SK-N-SH (cell line): ENCODE measurements at regions not wholly inside any gene's neighbourhood (a gene's known extent, or its start where the extent isn't known, plus 50 kb on each side); places are given as distances from the start of the nearest gene placed in this dataset.
A peak's percentile ranks its signal among the peaks of the same experiment; 100 is the strongest.

Source experiments
- CTCF ChIA-PET: fragments of 300-600, 350-600 bp; formaldehyde crosslinking; extraction: SDS; loops from one replicate; lab custom pipeline; 2021; lab: Yijun Ruan, JAX
- POLR2A ChIA-PET: fragments of 350-600 bp; sonication (Branson Sonifier 250); formaldehyde crosslinking; extraction: SDS; loops from one replicate; lab custom pipeline; 2020; ENCODE audit warnings: antibody characterized with exemption, inconsistent platforms; lab: Yijun Ruan, JAX
- DNase-seq: peaks from one replicate; pipeline ENCODE4 v3.0.0; 2012
- H2AFZ ChIP-seq: fragments of 200-600 bp; sonication (generic); 2 replicates; pipeline ENCODE4 v1.8.1; 2016; ENCODE audit warnings: antibody characterized with exemption, mild to moderate bottlenecking, low read depth
- H3F3A ChIP-seq: fragments of 200-600 bp; sonication (generic); replicated peaks from 2 replicates; pipeline ENCODE3; 2016; ENCODE audit warnings: antibody characterized with exemption, mild to moderate bottlenecking; ENCODE audit not compliant: insufficient read depth
- H3K27ac ChIP-seq, 2 experiments: fragments of 200-500 bp in 1 of 2; fragments of 200-600 bp in 1 of 2; sonication (Bioruptor generic) in 1 of 2; sonication (generic), shearing (Covaris generic) in 1 of 2; 2 replicates each; pipeline versions ENCODE4 v1.5.1 to v1.6.1; 2014 to 2016; ENCODE audit warnings: low read depth in 2 of 2, inconsistent platforms in 1 of 2, low read length in 1 of 2, mild to moderate bottlenecking in 1 of 2, mixed read lengths in 1 of 2
- H3K27me3 ChIP-seq: fragments of 200-600 bp; sonication (generic), shearing (Covaris generic); 2 replicates; pipeline ENCODE4 v1.6.1; 2016; ENCODE audit warnings: mixed run types; ENCODE audit not compliant: insufficient read depth
- H3K36me3 ChIP-seq, 2 experiments: fragments of 200-500 bp in 1 of 2; fragments of 200-600 bp in 1 of 2; sonication (Bioruptor generic) in 1 of 2; sonication (generic) in 1 of 2; replicated peaks in 1 of 2; 2 replicates each; pipeline versions ENCODE3 to v1.5.1; 2014 to 2016; ENCODE audit warnings: low read length in 1 of 2, mild to moderate bottlenecking in 1 of 2; ENCODE audit not compliant: insufficient read depth in 2 of 2, control insufficient read depth in 1 of 2
- H3K4me1 ChIP-seq, 2 experiments: fragments of 200-500 bp in 1 of 2; fragments of 200-600 bp in 1 of 2; sonication (Bioruptor generic) in 1 of 2; sonication (generic), shearing (Covaris generic) in 1 of 2; 2 replicates each; pipeline versions ENCODE4 v1.5.1 to v1.6.1; 2014 to 2016; ENCODE audit warnings: low read depth in 1 of 2, low read length in 1 of 2, mixed run types in 1 of 2; ENCODE audit not compliant: insufficient read depth in 2 of 2, control insufficient read depth in 1 of 2
- H3K4me2 ChIP-seq: fragments of 200-600 bp; sonication (generic), shearing (Covaris generic); 2 replicates; pipeline ENCODE4 v1.6.1; 2017; ENCODE audit warnings: mixed run types
- H3K4me3 ChIP-seq, 2 experiments: fragments of 200-500 bp in 1 of 2; fragments of 200-600 bp in 1 of 2; sonication (Bioruptor generic) in 1 of 2; sonication (generic), shearing (Covaris generic) in 1 of 2; 2 replicates each; pipeline versions ENCODE4 v1.5.1 to v1.8.1; 2014 to 2016; ENCODE audit warnings: low read depth in 2 of 2, inconsistent platforms in 1 of 2, low read length in 1 of 2, mild to moderate bottlenecking in 1 of 2, mixed read lengths in 1 of 2, moderate library complexity in 1 of 2
- H3K79me2 ChIP-seq: fragments of 200-600 bp; sonication (generic); 2 replicates; pipeline ENCODE4 v1.8.1; 2017; ENCODE audit warnings: mild to moderate bottlenecking; ENCODE audit not compliant: insufficient read depth
- H3K9ac ChIP-seq: fragments of 200-600 bp; sonication (generic); 2 replicates; pipeline ENCODE4 v1.6.1; 2017; ENCODE audit warnings: mixed run types
- H3K9me2 ChIP-seq: fragments of 200-600 bp; sonication (generic); 2 replicates; pipeline ENCODE4 v1.6.1; 2017; ENCODE audit warnings: mixed run types
- H3K9me3 ChIP-seq: fragments of 200-600 bp; sonication (generic); 2 replicates; pipeline ENCODE4 v1.6.1; 2017; ENCODE audit warnings: mixed run types, mild to moderate bottlenecking, moderate library complexity
- H4K20me1 ChIP-seq: fragments of 200-600 bp; sonication (generic); 2 replicates; pipeline ENCODE4 v1.6.1; 2017; ENCODE audit warnings: mild to moderate bottlenecking, mixed run types; ENCODE audit not compliant: insufficient read depth
- CTCF ChIP-seq: fragments of 200-600 bp; sonication (generic); IDR thresholded peaks from 2 replicates; pipeline ENCODE4 v1.6.1; 2017; ENCODE audit warnings: antibody characterized with exemption, mild to moderate bottlenecking, moderate library complexity
- EP300 ChIP-seq, 2 experiments: IDR thresholded peaks; 2 replicates each; pipeline versions ENCODE4 v1.4.0 to v1.6.1; 2012; ENCODE audit warnings: borderline replicate concordance in 1 of 2, low read depth in 1 of 2, low read length in 1 of 2
- FOXM1 ChIP-seq: IDR thresholded peaks from 2 replicates; pipeline ENCODE4 v1.4.0; 2012; ENCODE audit warnings: low read depth, mild to moderate bottlenecking
- GATA2 ChIP-seq: sonication (generic); formaldehyde crosslinking; IDR thresholded peaks from 2 replicates; pipeline ENCODE4 v1.5.0; 2020; ENCODE audit warnings: mild to moderate bottlenecking, missing genetic modification reagents
- JUND ChIP-seq: IDR thresholded peaks from 2 replicates; pipeline ENCODE4 v1.4.0; 2012
- NFIC ChIP-seq: IDR thresholded peaks from 2 replicates; pipeline ENCODE4 v1.4.0; 2012; ENCODE audit warnings: borderline replicate concordance
- RFX5 ChIP-seq: IDR thresholded peaks from 2 replicates; pipeline ENCODE4 v1.6.1; 2012; ENCODE audit warnings: mild to moderate bottlenecking, improper control_type of control experiment, low read length
- RXRA ChIP-seq: IDR thresholded peaks from 2 replicates; pipeline ENCODE4 v1.4.0; 2012; ENCODE audit warnings: low read depth, mild to moderate bottlenecking, borderline replicate concordance
- SMC3 ChIP-seq: IDR thresholded peaks from 2 replicates; pipeline ENCODE4 v1.6.1; 2012; ENCODE audit warnings: low read depth, low read length, improper control_type of control experiment
- TCF12 ChIP-seq: IDR thresholded peaks from 2 replicates; pipeline ENCODE4 v1.4.0; 2012
- WGBS: methylation state at CpG from one replicate; pipeline ENCODE4 v1.1.6; 2017; ENCODE audit warnings: low lambda C conversion rate; 5-methylcytosine and 5-hydroxymethylcytosine counted together
- TF ChIP-seq, protein P1 (sequence below): IDR thresholded peaks from 2 replicates; pipeline ENCODE4; 2012
- TF ChIP-seq, protein P2 (sequence below): IDR thresholded peaks from 2 replicates; pipeline ENCODE4 v1.6.1; 2012; ENCODE audit warnings: mild to moderate bottlenecking, low read depth, low read length, moderate library complexity

DNA sequence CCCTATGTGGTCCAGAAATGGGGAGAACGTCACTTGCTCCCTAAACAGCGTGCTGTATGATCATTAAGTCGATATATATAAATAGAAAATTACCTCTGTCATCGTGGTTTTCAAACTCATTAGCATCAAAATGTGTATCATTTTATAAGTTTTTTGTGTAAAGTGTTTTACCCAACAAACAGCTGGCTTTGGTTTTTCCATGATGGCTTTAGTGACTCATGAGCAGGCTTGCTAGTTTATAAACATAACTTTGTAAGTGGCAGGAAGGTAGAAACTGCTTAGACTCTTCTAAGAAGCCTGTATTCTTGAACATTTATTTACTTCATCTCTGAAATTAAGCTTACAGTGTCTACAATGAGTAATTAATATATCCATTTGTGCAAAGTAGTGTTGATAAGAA, 108.4 kb upstream of the DIPK2B start:
- no peaks in the 10 kb centered on the region for H3K79me2 ChIP-seq
- 37% methylated on average over 4 of the region's 4 CpGs for WGBS

GRCh38 chrX:45306794-45307193, 106.1 kb upstream of the DIPK2B start:
- Histone ChIP-seq H3K9ac (no peak overlapping the region), H2AFZ (no peak overlapping the region), H3F3A (peaks cover 4% of the 10 kb centered on the region), H3K4me2 (no peak overlapping the region), H3K27me3 (peaks cover 5% of the 10 kb centered on the region; the same call in 1 of the 2 replicates), H3K4me3 (no peak overlapping the region), H3K27ac (peak overlapping the region; percentile 17 to 74; a peak in 2 of 4 replicates), H3K36me3 (no peaks in the 10 kb centered on the region)
- WGBS, result 25% methylated on average over 1 of the region's 1 CpG
- DNase-seq, result no peak
- POLR2A ChIA-PET, result no interaction called here
- TF ChIP-seq JUND, result no peak
- TF ChIP-seq NFIC, result peak; percentile 17; the same call in 1 of the 2 replicates
- TF ChIP-seq EP300 (IDR thresholded peaks at IDR 0.05; ENCODE audit: borderline replicate concordance in 1 of 2, low read depth in 1 of 2, low read length in 1 of 2), result peak in 1 of 2 experiments; percentile 42; a peak in 1 of 4 replicates
- TF ChIP-seq, protein P1, sequence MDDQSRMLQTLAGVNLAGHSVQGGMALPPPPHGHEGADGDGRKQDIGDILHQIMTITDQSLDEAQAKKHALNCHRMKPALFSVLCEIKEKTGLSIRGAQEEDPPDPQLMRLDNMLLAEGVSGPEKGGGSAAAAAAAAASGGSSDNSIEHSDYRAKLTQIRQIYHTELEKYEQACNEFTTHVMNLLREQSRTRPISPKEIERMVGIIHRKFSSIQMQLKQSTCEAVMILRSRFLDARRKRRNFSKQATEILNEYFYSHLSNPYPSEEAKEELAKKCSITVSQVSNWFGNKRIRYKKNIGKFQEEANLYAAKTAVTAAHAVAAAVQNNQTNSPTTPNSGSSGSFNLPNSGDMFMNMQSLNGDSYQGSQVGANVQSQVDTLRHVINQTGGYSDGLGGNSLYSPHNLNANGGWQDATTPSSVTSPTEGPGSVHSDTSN, result peak; percentile 42; the same call in 1 of the 2 replicates
- TF ChIP-seq TCF12, result peak; percentile 64; the same call in 1 of the 2 replicates
- TF ChIP-seq, all 33 proteins: peak for 4
- no peaks in the 10 kb centered on the region for H3K9me2 ChIP-seq
- H4K20me1 ChIP-seq, result no peaks in the 10 kb centered on the region
- H3K79me2 ChIP-seq, result no peaks in the 10 kb centered on the region
- no peaks in the 10 kb centered on the region; a peak in 1 of 4 replicates for H3K4me1 ChIP-seq
- H3K9me3 ChIP-seq, result no peaks in the 10 kb centered on the region
- CTCF ChIA-PET, result no interaction called here

More for the DNA sequence above, 108.4 kb upstream of the DIPK2B start:
- Histone ChIP-seq H3K27ac (no peak overlapping the region), H3K4me2 (no peak overlapping the region), H3K27me3 (peaks cover 9% of the 10 kb centered on the region; the same call in 1 of the 2 replicates), H3K9ac (no peak overlapping the region), H3K36me3 (no peaks in the 10 kb centered on the region), H3K9me2 (no peaks in the 10 kb centered on the region), H2AFZ (no peak overlapping the region; the same call in 1 of the 2 replicates), H4K20me1 (no peaks in the 10 kb centered on the region), H3K9me3 (no peaks in the 10 kb centered on the region), H3K4me1 (no peaks in the 10 kb centered on the region; a peak in 1 of 4 replicates), H3F3A (peaks cover 4% of the 10 kb centered on the region), H3K4me3 (no peak overlapping the region)
- ChIA-PET CTCF (interaction anchor here (0.6 kb wide), 1 partner anchor 12 kb away, joined by 3 read pairs; no protein-coding TSS in a partner anchor), POLR2A (no interaction called here)
- no peak for DNase-seq
- no peak for TF ChIP-seq JUND
- TF ChIP-seq SMC3, result no peak
- no peak for TF ChIP-seq RFX5
- TF ChIP-seq CTCF, result no peak
- TF ChIP-seq GATA2 (CRISPR knock-in tag), result no peak
- no peak for TF ChIP-seq FOXM1
- TF ChIP-seq, protein P2, sequence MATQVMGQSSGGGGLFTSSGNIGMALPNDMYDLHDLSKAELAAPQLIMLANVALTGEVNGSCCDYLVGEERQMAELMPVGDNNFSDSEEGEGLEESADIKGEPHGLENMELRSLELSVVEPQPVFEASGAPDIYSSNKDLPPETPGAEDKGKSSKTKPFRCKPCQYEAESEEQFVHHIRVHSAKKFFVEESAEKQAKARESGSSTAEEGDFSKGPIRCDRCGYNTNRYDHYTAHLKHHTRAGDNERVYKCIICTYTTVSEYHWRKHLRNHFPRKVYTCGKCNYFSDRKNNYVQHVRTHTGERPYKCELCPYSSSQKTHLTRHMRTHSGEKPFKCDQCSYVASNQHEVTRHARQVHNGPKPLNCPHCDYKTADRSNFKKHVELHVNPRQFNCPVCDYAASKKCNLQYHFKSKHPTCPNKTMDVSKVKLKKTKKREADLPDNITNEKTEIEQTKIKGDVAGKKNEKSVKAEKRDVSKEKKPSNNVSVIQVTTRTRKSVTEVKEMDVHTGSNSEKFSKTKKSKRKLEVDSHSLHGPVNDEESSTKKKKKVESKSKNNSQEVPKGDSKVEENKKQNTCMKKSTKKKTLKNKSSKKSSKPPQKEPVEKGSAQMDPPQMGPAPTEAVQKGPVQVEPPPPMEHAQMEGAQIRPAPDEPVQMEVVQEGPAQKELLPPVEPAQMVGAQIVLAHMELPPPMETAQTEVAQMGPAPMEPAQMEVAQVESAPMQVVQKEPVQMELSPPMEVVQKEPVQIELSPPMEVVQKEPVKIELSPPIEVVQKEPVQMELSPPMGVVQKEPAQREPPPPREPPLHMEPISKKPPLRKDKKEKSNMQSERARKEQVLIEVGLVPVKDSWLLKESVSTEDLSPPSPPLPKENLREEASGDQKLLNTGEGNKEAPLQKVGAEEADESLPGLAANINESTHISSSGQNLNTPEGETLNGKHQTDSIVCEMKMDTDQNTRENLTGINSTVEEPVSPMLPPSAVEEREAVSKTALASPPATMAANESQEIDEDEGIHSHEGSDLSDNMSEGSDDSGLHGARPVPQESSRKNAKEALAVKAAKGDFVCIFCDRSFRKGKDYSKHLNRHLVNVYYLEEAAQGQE, result no peak
- no peak for TF ChIP-seq RXRA
- no peak for TF ChIP-seq EP300 (IDR thresholded peaks at IDR 0.05; ENCODE audit: borderline replicate concordance in 1 of 2, low read depth in 1 of 2, low read length in 1 of 2)
